ENCODE measurements at regions not wholly inside any gene's neighbourhood (a gene's known extent, or its start where the extent isn't known, plus 50 kb on each side); places are given as distances from the start of the nearest gene placed in this dataset.

GRCh38 chr3:159139326-159139725 lies 337.5 kb downstream of the MFSD1 start:
- TF ChIP-seq YY1 (IDR thresholded peaks at IDR 0.05; ENCODE audit: borderline replicate concordance in 1 of 3, control insufficient read depth in 1 of 3, extremely low read depth in 1 of 3, insufficient read depth in 3 of 3, insufficient read length in 1 of 3, insufficient replicate concordance in 2 of 3, low read depth in 1 of 3, low read length in 2 of 3) (no peak), CTCF (IDR thresholded peaks at IDR 0.05 in 2 of 3, conservative IDR thresholded peaks at IDR 0.05 in 1 of 3; ENCODE audit: insufficient read depth in 2 of 3, low read depth in 1 of 3, low read length in 3 of 3) (no peak), POLR2A (conservative IDR thresholded peaks at IDR 0.05) (no peak), U2AF2 (optimal IDR thresholded peaks at IDR 0.05; ENCODE audit: low read depth, low read length) (no peak)
